HG03575 (cell line): ENCODE measurements at regions not wholly inside any gene's neighbourhood (a gene's known extent, or its start where the extent isn't known, plus 50 kb on each side); places are given as distances from the start of the nearest gene placed in this dataset.

Source experiments
- ATAC-seq: cut with Tn5 transposase; IDR thresholded peaks from one replicate; pipeline ENCODE4 v1.9.1; 2021; ENCODE audit not compliant: unreplicated experiment, insufficient number of reproducible peaks, low FRiP score; ENCODE audit errors: extremely low read depth

DNA sequence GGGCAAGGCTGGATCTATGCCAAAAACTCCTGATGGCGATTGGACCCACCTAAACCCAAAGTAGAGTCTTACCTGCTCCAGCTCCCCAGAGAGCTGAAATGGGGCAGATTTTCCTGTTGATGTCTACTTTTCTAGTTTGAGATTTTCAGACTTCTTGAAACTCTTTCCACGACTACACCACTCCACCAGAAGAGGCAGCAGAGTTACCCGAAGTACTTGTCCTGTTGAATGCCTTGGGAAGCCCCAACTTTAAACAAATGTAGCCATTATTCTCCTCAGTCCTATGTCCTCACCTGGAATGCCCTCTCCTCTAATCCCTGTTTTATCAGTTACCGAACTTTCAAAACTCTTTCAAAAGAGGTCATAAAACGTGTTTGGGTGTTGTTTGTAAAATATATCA is 843.8 kb downstream of the VGLL3 start:
- no peak for ATAC-seq

DNA sequence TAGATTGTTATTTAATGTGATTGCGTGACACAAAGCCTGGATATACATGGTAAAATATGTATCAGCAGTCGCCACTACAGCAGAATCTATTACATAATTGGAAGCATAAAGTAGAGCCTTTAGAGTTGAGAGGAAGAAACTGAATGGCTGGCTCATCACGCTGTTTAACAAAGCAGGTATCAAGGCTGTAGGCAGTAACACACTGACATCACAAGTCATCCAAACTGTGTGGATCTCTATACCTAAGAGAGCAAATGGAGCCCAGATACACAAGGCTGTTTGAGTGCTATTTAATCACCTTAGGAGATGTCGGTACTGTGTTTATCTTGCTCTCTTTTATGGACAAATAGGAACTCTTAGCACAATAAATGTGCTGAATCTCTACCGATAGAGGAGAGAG is 864.4 kb downstream of the VGLL3 start:
- ATAC-seq = no peak
